Right ventricle myocardium inferior (tissue), 1 donor: ENCODE measurements at regions not wholly inside any gene's neighbourhood (a gene's known extent, or its start where the extent isn't known, plus 50 kb on each side); places are given as distances from the start of the nearest gene placed in this dataset.

Experiments
- ATAC-seq: fragments of 200-7000 bp; cut with Tn5 transposase; one replicate; pipeline ENCODE4 v1.9.1; 2020; ENCODE audit warnings: mild to moderate bottlenecking, moderate library complexity
- DNase-seq: peaks from one replicate; pipeline ENCODE4 v3.0.0; 2021; ENCODE audit errors: missing footprints
- intact Hi-C: fragments of 100-400 bp; cut with DNase I; formaldehyde crosslinking; loops from one replicate; pipeline ENCODE4 v1.11.0; 2022
- donor health status: DM: no; HTN: yes; CAD: no; lungs with severe emphysema.

DNA sequence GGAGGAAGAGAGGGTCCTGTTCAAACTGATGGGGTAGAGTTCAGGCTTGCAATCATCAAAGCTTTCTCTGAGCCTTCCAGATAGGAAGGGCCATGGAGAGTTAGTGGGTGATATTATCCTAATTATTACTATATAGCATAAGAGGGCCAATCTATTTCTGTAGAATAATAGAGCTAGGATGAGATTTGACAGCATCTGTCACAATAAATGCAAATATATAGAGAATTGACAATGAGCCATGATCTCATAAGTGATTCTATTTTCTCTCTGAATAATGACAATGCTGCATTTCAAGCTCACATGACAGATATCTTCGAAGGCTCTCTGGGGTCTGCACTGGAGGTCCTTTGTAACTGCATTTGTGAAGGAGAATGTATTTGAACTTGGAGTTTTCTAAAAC lies 521.9 kb upstream of the CELF4 start:
- ATAC-seq, result no peak
- intact Hi-C loops, result no loop called here
- DNase-seq, result no peak

DNA sequence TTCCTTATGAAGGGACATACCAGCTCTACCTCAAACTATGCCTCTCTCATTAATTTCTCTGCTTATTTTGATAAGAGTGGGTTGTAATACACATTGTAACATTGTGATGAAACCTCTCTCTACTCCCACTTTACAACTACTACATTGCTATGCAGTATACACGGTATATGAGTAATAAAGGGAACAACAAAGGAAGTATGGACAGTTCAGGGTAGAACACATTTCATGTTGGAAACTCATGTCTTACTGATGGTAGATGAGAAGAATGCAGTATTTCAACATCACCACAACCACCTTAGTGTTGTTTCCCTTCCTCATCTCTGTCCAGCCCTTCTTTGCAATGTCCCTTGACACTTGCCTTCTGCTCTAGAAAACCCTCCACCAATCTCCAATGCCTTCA lies 515.9 kb upstream of the CELF4 start:
- intact Hi-C loops, result no loop called here
- ATAC-seq, result no peak

DNA sequence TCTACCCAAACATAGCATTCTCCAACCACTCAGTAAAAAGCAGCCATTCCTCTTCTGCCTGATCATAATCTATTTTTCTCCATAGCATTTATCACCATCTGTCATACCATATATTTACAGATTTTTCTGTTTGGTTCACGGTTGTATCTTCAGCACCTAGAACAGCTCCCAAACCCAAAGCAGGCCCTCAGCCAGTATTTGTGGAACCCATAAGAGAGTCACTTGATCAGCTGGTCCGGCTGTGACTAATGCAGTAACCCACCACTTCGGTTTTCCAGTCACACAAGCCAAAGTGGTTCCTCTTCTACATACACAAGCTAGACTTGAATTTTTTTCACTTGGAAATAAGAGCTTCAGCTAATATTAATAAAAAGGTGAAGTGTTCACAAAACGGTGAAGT lies 511.6 kb upstream of the CELF4 start:
- DNase-seq (no peak), ATAC-seq (no peak)
- intact Hi-C loops, result no loop called here

More for the DNA sequence above, 515.9 kb upstream of the CELF4 start:
- DNase-seq, result no peak

DNA sequence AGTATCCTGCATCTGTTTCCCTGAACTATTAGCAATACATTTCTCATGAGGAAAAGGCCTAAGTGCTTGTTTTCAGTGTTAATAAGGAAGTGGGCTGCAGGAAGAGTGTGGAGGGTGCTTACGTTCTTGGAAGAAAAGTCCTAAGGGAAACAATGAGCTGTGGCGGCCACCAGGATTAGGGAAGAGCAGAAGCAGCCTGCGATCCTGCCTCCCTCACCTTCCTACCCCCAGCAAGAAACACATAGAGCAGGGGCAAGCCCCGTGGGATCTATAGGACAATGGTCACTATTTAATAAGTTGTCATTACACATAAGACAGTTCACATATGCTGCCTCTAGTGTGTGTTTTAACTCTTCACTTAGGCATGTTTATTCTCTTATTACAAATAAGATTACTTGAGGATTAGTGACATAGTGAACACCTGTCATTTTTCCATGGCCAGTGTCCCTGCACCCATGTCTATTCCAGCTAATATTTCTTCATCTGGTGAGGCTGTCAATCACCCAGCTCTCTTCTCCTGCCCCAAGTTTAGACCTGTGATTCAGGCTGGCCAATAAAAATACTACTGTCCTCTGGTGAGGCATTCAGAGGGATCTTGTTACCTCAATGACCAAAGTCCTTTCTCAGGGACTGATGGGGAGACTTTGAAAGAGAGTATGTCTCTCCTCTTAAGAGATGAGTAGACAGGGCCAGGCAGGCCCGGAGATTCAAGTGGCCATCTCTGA lies 510.9 kb upstream of the CELF4 start:
- ATAC-seq (no peak), DNase-seq (no peak)
- intact Hi-C loops, result no loop called here

DNA sequence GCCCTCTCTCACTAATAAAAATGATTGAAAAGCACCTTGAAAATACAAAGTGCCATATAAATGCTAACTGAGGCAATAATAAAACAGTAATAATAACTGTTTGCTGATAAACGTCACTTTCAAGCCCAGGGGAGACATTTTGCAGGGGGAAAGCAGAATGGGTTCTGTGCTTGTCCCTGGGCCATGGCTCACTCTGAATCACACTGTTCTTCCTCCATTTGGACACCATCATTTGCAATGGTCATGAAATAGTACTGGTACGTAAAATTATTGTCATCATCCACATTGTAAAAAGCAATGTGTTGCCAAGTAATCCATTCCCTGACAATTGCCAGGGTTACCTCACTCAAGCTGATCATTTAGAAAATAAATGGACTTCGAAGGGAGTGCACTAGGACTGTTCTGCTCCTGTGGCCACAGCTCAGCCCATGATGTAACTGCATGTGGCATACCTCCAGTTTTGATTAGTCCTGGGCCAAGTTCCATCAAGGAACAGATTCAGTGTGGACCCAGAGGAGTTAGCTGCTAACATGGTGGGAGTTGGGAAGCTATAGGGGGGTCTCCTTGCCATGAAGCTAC lies 508.8 kb upstream of the CELF4 start:
- no peak for DNase-seq
- intact Hi-C loops, result no loop called here

DNA sequence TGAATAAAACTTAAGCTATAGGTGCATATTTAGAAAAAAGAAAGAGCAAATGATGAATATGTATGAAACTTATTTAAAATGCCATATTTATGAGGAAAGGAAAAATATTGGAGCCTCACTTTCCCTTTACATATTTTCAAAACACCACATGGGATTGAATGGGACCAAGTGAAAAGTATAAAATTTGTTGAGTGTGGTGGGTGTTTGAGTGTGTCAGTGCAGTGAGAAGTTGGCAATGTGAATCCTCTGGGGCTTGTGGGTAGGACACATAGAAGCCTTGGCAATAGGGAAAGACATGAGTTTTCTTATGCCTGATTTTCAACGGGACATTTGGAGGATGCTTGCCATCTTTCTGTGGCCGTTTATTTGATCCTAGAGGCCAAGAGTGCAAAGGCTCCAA lies 502.2 kb upstream of the CELF4 start:
- ATAC-seq (no peak), DNase-seq (no peak)
- intact Hi-C loops, result no loop called here

More for the DNA sequence above, 508.8 kb upstream of the CELF4 start:
- ATAC-seq, result no peak

DNA sequence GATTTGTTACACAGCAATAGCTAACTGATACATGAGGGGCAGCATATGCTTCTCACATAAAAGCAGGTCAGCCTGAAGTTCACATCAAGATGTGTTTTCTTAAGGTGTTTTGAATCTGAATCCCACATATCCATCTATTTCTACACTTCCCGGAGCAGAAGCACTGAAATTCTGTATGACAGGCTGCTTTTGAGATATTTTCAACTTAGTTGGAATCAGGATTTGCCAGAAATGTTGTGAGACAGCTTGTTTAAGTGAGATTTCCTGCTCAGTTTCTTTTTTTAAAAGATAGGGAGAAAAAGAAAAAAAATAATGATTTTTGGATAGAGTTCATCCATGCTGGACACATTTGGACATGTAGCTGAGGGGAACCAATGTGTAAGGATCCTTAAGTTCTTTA lies 501.5 kb upstream of the CELF4 start:
- intact Hi-C loops, result no loop called here
- DNase-seq, result no peak

DNA sequence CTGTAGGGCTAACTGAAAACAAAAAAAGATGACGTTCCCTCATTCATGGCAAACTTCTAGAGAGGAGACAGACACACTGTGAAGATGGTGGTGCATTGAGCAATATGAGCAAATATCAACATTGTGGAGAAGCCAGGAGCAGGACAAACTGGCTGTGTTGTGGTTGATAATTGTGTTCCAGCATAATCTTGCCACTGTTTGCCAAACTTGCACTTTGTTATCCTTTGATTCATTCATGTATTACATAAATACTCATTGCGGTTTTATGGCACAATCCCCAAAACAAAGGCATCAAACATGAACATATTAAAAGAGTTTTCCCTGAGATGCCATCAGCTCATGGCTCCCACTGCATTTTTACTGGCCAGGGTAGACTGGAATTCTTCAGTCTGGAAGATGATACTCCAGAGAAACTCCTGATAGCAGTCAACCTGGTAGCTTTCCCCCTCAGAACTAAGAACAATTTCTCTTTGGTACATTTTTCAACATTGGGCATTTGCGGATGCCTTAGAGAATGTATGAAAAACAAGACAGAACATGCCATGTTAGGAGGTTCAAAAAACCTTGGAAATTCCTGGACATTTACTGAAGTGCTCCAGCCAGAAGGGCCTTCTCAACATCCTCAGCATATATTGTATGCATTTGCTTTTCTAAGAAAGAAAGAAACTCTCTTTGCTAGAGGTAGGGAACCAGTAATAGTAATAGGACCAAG lies 487.4 kb upstream of the CELF4 start:
- ATAC-seq (no peak), DNase-seq (no peak)
- intact Hi-C loops, result no loop called here

More for the DNA sequence above, 501.5 kb upstream of the CELF4 start:
- ATAC-seq, result no peak

DNA sequence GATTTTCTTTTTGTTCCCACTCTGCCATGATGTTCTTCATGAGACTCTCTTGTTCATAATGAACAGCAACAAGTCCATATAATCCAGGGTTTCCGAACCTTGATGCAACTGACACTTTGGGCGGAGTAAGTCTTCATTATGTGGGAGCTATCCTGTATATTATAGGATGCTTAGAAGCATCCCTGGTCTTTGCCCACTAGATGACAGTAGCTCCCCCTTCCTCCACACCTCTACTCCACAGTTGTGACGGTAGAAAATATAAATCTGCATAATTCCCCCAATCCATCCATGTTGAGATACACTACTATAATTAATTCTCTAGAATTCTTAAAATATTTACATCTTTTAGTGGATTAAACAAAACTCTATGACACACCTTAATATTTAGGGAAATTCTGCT lies 482.2 kb upstream of the CELF4 start:
- intact Hi-C loops, result no loop called here
- ATAC-seq (no peak), DNase-seq (no peak)

DNA sequence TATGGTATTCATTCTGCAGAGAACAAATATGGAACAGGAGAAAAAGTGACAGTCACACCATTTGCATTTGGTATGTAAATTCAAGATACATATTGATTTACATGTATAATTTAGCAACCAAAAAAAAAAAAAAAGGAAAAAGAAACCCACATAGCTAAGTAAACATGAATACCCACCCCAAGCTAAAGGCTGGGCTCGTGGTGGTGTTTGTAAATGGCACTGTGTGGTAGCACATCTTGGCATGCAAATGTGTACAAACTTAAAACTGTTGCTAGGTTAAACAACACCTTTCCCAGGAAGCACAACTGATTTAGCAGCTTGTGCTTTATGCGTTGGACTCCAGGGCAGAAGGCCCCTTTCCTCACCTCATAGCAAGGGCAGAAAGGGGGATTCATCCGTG lies 481.1 kb upstream of the CELF4 start:
- intact Hi-C loops, result no loop called here
- DNase-seq, result no peak

DNA sequence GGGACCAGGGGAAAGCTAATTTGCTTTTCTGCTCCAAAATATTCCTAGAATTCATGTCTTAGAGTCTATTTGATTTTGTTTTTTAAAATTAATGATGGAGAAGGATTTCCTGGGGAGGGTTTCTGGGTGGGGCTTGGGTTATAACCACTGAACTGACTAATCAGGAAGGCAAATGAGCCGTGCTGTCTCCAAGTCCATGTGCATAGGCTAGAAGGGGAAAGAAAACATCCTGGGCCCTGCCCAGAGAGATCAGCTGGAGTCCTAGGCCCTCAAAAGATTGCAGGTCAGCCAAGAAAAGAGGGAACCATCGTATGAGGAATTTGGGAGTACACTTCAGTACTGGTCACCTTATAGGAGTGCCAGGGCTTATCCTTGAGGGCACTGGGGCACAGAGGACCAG lies 480.2 kb upstream of the CELF4 start:
- intact Hi-C loops, result no loop called here
- DNase-seq (no peak), ATAC-seq (no peak)

More for the DNA sequence above, 481.1 kb upstream of the CELF4 start:
- no peak for ATAC-seq

DNA sequence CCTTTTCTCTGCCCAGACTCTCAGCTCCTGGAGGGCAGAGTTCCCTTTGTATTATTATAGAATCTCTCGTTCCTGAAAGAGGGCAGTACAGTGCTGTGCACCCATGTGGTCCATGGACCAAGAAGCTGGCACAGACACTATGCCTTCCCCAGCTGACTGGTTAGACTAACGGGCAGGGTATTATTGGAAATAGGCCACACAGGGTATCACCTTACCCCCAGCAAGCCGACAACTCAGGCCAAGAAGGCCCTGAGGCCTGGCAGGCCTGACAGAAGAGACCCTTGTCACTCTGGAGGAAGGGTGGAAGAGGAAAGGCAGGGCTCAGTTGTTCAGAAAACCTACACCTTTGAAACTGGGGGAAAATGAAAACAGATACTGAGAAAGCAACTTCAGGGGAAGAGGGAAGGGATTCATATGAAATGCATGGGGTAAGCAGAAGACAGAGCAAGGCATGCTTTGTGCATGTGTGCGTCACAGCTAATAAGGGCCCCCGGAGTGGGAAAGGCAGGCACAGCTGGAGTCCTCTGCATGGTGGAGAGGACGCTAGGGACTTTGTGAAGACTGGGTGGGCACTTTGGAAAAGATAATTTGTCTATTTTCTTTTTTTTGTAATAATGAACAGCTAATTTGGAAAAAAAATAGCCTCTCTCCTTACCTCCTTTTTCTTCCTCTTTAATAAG lies 476.8 kb upstream of the CELF4 start:
- ATAC-seq (no peak), DNase-seq (no peak)
- intact Hi-C loops, result no loop called here

DNA sequence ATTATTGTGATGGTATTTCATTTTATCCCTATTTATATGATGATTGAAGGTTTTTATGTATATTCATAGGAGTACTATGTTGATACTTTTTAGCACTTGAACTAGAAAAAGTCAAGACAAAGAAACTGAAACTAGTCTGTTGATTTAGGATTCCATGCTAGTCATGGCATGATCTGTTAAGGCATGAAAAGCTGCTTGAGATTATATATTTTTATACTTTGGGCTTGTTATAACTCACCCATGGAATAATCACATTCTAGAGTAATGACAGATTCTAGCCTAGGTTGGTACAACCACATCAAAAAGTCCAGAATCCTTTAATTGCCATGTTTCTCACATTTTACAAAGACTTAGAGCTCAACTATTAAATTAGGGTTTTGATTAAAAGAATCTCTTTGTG lies 472.6 kb upstream of the CELF4 start:
- no peak for ATAC-seq

DNA sequence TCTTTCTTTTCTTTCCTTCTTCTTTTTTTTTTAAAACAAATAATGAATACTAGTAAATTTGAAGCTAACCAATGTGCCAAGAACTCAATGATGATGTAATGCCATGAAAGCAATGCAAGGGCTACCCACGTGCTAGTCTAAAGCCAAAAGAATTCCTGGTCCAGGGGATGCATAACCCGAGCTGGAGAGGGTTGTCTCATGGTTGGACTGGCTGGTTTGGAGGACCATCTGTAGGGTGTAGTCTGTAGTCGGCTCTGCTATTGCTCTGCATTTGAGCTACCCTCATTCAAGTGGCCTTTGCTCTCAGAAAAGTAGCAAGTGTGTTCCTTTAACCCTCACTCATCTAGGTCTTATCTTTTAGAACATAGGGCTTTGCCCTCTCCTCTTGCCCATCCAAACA lies 469.6 kb upstream of the CELF4 start:
- intact Hi-C loops, result no loop called here
- DNase-seq, result no peak
- ATAC-seq, result no peak

More for the DNA sequence above, 472.6 kb upstream of the CELF4 start:
- DNase-seq, result no peak
- intact Hi-C loops, result no loop called here

DNA sequence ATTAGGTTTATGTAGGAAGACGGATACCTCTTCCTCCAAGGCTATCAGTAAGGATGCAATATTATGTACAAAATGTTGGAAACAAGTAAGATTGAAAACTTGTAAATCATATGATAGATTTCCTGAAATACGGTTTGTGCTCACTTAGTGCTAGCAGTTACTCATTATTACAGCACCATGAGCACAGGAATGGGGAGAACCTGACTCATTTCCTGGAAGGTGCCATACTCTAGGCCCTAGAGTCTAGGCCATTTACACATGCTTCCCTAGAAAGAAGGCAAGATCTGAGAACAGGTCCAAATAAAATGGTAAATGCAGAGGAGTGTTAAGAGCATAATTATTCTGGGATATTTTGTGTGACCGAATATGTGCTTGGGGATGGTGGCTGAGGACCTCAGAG lies 467.7 kb upstream of the CELF4 start:
- intact Hi-C loops, result no loop called here
- DNase-seq (no peak), ATAC-seq (no peak)

DNA sequence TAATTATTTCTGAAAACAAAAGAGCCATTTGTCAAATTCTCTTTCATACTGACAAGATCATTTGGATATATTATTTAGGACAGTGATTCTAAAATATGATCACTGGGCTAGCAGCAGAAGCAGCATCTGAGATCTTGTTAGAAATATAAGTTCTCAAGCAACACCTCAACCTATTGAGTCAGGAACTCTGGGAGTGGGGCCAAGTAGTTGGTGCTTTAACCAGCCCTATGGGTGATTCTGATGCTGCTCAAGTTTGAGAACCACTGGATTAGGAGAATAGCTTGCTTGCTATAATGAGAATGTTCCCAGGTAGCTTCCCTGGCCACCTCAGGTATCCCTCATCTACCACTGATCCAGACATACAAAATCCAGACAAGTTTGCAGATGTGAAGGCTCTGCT lies 466.9 kb upstream of the CELF4 start:
- no peak for ATAC-seq
- no peak for DNase-seq
- intact Hi-C loops, result no loop called here

DNA sequence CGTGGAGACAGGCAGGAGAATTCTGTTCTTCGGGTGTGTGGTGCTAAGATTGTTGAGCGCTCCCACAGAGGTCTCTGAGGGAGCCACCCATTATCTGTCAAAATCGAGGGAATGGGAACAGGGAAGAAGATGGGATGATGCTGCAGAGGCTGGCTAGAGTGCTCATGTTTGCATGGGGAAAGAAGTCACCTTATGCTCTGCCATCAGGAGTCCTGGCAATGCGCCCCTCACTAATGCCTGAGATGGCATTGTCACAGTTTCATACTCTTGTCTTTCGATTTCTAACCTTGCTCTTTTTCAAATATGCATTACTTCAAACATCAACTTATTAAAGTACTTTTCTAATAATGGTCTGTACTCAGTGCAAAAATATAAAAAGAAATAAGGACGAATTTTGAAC lies 463.3 kb upstream of the CELF4 start:
- no peak for DNase-seq
- intact Hi-C loops, result no loop called here
- no peak for ATAC-seq

DNA sequence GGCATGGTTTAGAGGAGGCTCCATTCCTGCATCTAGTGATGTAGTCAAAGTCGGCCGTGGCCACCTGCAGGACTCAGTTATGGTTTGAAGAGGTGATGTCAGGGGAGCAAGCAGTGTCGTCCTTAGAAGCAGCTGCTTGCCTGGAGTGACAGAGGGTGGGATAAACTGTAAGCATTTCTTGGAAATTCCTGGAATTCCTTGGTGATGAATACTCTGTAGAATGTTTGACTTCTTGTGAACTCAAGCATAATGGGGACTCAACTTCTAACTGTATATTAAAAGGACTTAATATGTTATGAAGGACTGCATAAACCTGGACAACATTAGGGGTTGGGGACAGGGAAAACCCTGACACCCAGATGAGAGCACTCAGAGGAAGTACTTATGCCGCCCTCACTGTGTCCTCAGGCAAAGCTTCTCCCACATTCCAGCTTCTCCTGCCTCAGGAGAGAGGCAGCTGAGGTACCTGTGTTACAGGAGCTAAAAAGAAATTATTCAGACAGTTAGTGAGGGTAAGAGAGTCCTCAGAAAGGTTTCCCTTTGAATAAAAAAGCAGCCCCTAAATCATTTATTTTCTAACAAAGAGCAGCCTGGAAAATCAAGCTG lies 459.9 kb upstream of the CELF4 start:
- ATAC-seq, result no peak
- intact Hi-C loops, result no loop called here
- DNase-seq, result no peak

DNA sequence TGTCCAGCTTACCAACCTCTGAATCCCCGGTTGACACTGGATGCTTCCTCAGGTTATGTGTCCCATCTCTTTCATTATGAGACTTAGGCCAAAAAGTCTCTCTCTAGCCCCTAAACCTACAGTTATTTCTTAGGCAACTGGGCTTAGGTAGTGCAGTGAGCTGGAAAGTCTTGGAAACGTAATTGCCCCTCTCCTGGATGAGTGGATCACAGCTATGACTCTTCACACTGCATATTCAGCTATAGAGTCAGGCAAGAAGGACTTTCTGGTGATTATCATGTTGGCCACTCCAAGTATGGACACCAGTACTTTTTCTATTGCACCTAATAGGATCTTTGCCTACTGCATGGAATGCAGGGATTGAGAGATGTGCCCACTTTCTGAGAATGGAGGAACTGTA lies 458.3 kb upstream of the CELF4 start:
- ATAC-seq, result no peak
- intact Hi-C loops, result no loop called here
- no peak for DNase-seq
